ENCODE measurements at regions not wholly inside any gene's neighbourhood (a gene's known extent, or its start where the extent isn't known, plus 50 kb on each side); places are given as distances from the start of the nearest gene placed in this dataset.

- no peaks in the 10 kb centered on the region for H3K27me3 ChIP-seq (ENCODE audit: control insufficient read depth, insufficient read depth, low read length)
- H3K27ac Mint-ChIP-seq: no peak overlapping the region
- no peaks in the 10 kb centered on the region for H3K4me1 Mint-ChIP-seq
- H3K36me3 ChIP-seq (ENCODE audit: control insufficient read depth, insufficient read depth, low read length): no peaks in the 10 kb centered on the region
- no peak for ATAC-seq
- H3K27ac ChIP-seq (ENCODE audit: low read length): no peak overlapping the region
- H3K27me3 Mint-ChIP-seq (ENCODE audit: low read depth in 2 of 2): no peaks in the 10 kb centered on the region
- H3K9me3 ChIP-seq (ENCODE audit: control insufficient read depth, insufficient read depth, low read length): no peaks in the 10 kb centered on the region
- intact Hi-C loops (cut with micrococcal nuclease): no loop called here
- H3K9me3 Mint-ChIP-seq: peaks cover 6 to 11% of the 10 kb centered on the region in 2 donors
- H3K4me1 ChIP-seq (ENCODE audit: control insufficient read depth, insufficient read depth, low read length): no peaks in the 10 kb centered on the region
- H3K4me3 Mint-ChIP-seq: no peak overlapping the region
- no peak for TF ChIP-seq CTCF (IDR thresholded peaks at IDR 0.05)
- H3K36me3 Mint-ChIP-seq: no peaks in the 10 kb centered on the region
- no CpG with 5 or more reads among the region's 1 CpG for WGBS (ENCODE audit: insufficient coverage)
- DNase-seq: no peak
- no peak overlapping the region for H3K4me3 ChIP-seq (ENCODE audit: low read length)
Measured at GRCh38 chr2:155320236-155320635, 621.7 kb downstream of the KCNJ3 start.

GRCh38 chr2:155318710-155319109, 620.2 kb downstream of the KCNJ3 start:
- Mint-ChIP-seq H3K27ac (no peak overlapping the region), H3K9me3 (peaks cover 2 to 11% of the 10 kb centered on the region in 2 donors), H3K4me1 (no peaks in the 10 kb centered on the region), H3K4me3 (no peak overlapping the region), H3K27me3 (ENCODE audit: low read depth in 2 of 2) (no peaks in the 10 kb centered on the region), H3K36me3 (no peaks in the 10 kb centered on the region)
- Histone ChIP-seq H3K36me3 (ENCODE audit: control insufficient read depth, insufficient read depth, low read length) (no peaks in the 10 kb centered on the region), H3K27ac (ENCODE audit: low read length) (no peak overlapping the region), H3K4me3 (ENCODE audit: low read length) (no peak overlapping the region), H3K4me1 (ENCODE audit: control insufficient read depth, insufficient read depth, low read length) (no peaks in the 10 kb centered on the region), H3K9me3 (ENCODE audit: control insufficient read depth, insufficient read depth, low read length) (no peaks in the 10 kb centered on the region), H3K27me3 (ENCODE audit: control insufficient read depth, insufficient read depth, low read length) (no peaks in the 10 kb centered on the region)
- 86% methylated on average over 2 of the region's 2 CpGs for WGBS (ENCODE audit: insufficient coverage)
- TF ChIP-seq CTCF (IDR thresholded peaks at IDR 0.05): no peak
- intact Hi-C loops (cut with micrococcal nuclease): no loop called here
- ATAC-seq: no peak
- no peak for DNase-seq

- Histone ChIP-seq H3K4me3 (ENCODE audit: low read length) (no peak overlapping the region), H3K9me3 (ENCODE audit: control insufficient read depth, insufficient read depth, low read length) (no peaks in the 10 kb centered on the region), H3K27ac (ENCODE audit: low read length) (no peak overlapping the region), H3K4me1 (ENCODE audit: control insufficient read depth, insufficient read depth, low read length) (no peaks in the 10 kb centered on the region), H3K36me3 (ENCODE audit: control insufficient read depth, insufficient read depth, low read length) (no peaks in the 10 kb centered on the region), H3K27me3 (ENCODE audit: control insufficient read depth, insufficient read depth, low read length) (no peaks in the 10 kb centered on the region)
- intact Hi-C loops (cut with micrococcal nuclease): no loop called here
- no peaks in the 10 kb centered on the region for H3K4me1 Mint-ChIP-seq
- WGBS (ENCODE audit: insufficient coverage): 88% methylated on average over 2 of the region's 2 CpGs
- H3K4me3 Mint-ChIP-seq: no peak overlapping the region
- H3K9me3 Mint-ChIP-seq: peaks cover 0 to 5% of the 10 kb centered on the region in 2 donors
- TF ChIP-seq CTCF (IDR thresholded peaks at IDR 0.05): no peak
- H3K36me3 Mint-ChIP-seq: no peaks in the 10 kb centered on the region
- no peak for DNase-seq
- ATAC-seq: no peak
- no peaks in the 10 kb centered on the region for H3K27me3 Mint-ChIP-seq (ENCODE audit: low read depth in 2 of 2)
- no peak overlapping the region for H3K27ac Mint-ChIP-seq
Measured at GRCh38 chr2:155315768-155316167, 617.3 kb downstream of the KCNJ3 start.

GRCh38 chr2:155310589-155310988, 612.1 kb downstream of the KCNJ3 start:
- H3K4me1 ChIP-seq (ENCODE audit: control insufficient read depth, insufficient read depth, low read length): no peaks in the 10 kb centered on the region
- no peak for ATAC-seq
- intact Hi-C loops (cut with micrococcal nuclease): no loop called here

More at GRCh38 chr2:155310589-155310988, 612.1 kb downstream of the KCNJ3 start:
- Mint-ChIP-seq H3K27ac (no peak overlapping the region), H3K9me3 (no peaks in the 10 kb centered on the region), H3K36me3 (no peaks in the 10 kb centered on the region), H3K27me3 (ENCODE audit: low read depth in 2 of 2) (no peaks in the 10 kb centered on the region), H3K4me1 (no peaks in the 10 kb centered on the region), H3K4me3 (no peak overlapping the region)
- H3K27ac ChIP-seq (ENCODE audit: low read length): no peak overlapping the region
- H3K4me3 ChIP-seq (ENCODE audit: low read length): no peak overlapping the region
- no peaks in the 10 kb centered on the region for H3K36me3 ChIP-seq (ENCODE audit: control insufficient read depth, insufficient read depth, low read length)
- DNase-seq: no peak
- WGBS (ENCODE audit: insufficient coverage): 0% methylated on average over 2 of the region's 3 CpGs
- no peaks in the 10 kb centered on the region for H3K9me3 ChIP-seq (ENCODE audit: control insufficient read depth, insufficient read depth, low read length)
- no peaks in the 10 kb centered on the region for H3K27me3 ChIP-seq (ENCODE audit: control insufficient read depth, insufficient read depth, low read length)
- TF ChIP-seq CTCF (IDR thresholded peaks at IDR 0.05): no peak

Measured in natural killer cell (primary cell).